GM12891 (cell line): ENCODE measurements at regions not wholly inside any gene's neighbourhood (a gene's known extent, or its start where the extent isn't known, plus 50 kb on each side); places are given as distances from the start of the nearest gene placed in this dataset.

ENCODE experiments used
- PAX5 ChIP-seq: IDR thresholded peaks from 2 replicates; pipeline ENCODE4 v1.6.1; 2011; ENCODE audit warnings: low read length, moderate library complexity, mild to moderate bottlenecking; ENCODE audit not compliant: insufficient read depth, severe bottlenecking
- POLR2A ChIP-seq: IDR thresholded peaks from 2 replicates; pipeline ENCODE4 v1.6.1; 2011; ENCODE audit warnings: low read depth, low read length, control low read depth
- POLR2AphosphoS5 ChIP-seq: IDR thresholded peaks from 2 replicates; pipeline ENCODE4 v1.6.1; 2011; ENCODE audit warnings: low read depth, low read length, control low read depth
- POU2F2 ChIP-seq: IDR thresholded peaks from 2 replicates; pipeline ENCODE4 v1.6.1; 2011; ENCODE audit warnings: low read depth, mild to moderate bottlenecking, control low read depth, low read length, moderate library complexity
- SPI1 ChIP-seq: IDR thresholded peaks from 2 replicates; pipeline ENCODE4 v1.6.1; 2011; ENCODE audit warnings: low read depth, low read length, control low read depth
- TAF1 ChIP-seq: IDR thresholded peaks from 2 replicates; pipeline ENCODE4 v1.6.1; 2011; ENCODE audit warnings: low read depth, low read length, control low read depth

- TF ChIP-seq POLR2AphosphoS5 (no peak), POLR2A (no peak), SPI1 (no peak), TAF1 (no peak), POU2F2 (no peak), PAX5 (no peak)
Observed at GRCh38 chr5:87156631-87157030, 111.1 kb upstream of the RASA1 start.
